ENCODE measurements at regions not wholly inside any gene's neighbourhood (a gene's known extent, or its start where the extent isn't known, plus 50 kb on each side); places are given as distances from the start of the nearest gene placed in this dataset.

- TF ChIP-seq, protein P1, sequence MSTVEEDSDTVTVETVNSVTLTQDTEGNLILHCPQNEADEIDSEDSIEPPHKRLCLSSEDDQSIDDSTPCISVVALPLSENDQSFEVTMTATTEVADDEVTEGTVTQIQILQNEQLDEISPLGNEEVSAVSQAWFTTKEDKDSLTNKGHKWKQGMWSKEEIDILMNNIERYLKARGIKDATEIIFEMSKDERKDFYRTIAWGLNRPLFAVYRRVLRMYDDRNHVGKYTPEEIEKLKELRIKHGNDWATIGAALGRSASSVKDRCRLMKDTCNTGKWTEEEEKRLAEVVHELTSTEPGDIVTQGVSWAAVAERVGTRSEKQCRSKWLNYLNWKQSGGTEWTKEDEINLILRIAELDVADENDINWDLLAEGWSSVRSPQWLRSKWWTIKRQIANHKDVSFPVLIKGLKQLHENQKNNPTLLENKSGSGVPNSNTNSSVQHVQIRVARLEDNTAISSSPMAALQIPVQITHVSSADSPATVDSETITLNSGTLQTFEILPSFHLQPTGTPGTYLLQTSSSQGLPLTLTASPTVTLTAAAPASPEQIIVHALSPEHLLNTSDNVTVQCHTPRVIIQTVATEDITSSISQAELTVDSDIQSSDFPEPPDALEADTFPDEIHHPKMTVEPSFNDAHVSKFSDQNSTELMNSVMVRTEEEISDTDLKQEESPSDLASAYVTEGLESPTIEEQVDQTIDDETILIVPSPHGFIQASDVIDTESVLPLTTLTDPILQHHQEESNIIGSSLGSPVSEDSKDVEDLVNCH (CRISPR knock-in tag; IDR thresholded peaks at IDR 0.05) = no peak
- TF ChIP-seq REL (CRISPR knock-in tag; conservative IDR thresholded peaks at IDR 0.05) = no peak
Measured at GRCh38 chr4:126087101-126087500, 772.3 kb downstream of the FAT4 start (continued).

- no peak overlapping the region for H3K27ac ChIP-seq (ENCODE audit: extremely low read length, insufficient read depth, low read length)
- H3K9me3 ChIP-seq (ENCODE audit: low read length) = no peaks in the 10 kb centered on the region
- FAIRE-seq (no peak), ATAC-seq (no peak), DNase-seq (ENCODE audit: low spot score) (no peak)
- CTCF ChIA-PET (ENCODE audit: low intra/inter-chr PET ratio, low total read pairs) = no interaction called here
- H3K4me1 ChIP-seq (ENCODE audit: insufficient read depth, low read length) = no peaks in the 10 kb centered on the region
- no peak overlapping the region for H2AFZ ChIP-seq (ENCODE audit: low read length)
- H3K36me3 ChIP-seq (replicated peaks in 1 of 2; ENCODE audit: control insufficient read depth in 1 of 2, insufficient read depth in 2 of 2, low read length in 2 of 2) = no peaks in the 10 kb centered on the region
- no peaks in the 10 kb centered on the region for H3K79me2 ChIP-seq (ENCODE audit: insufficient read depth, low read length)
- 17% methylated on average over 4 of the region's 4 CpGs for WGBS (ENCODE audit: low lambda C conversion rate)
- no TSS peak for BruUV-seq (replicated peaks)
- intact Hi-C loops (cut with micrococcal nuclease; ENCODE audit: unreplicated experiment) = no loop called here
- H3K9ac ChIP-seq (ENCODE audit: insufficient read depth, low read depth, low read length) = no peak overlapping the region
- POLR2A ChIA-PET = no interaction called here
- no peak overlapping the region for H3K4me2 ChIP-seq (ENCODE audit: low read depth, low read length)
- H4K20me1 ChIP-seq (ENCODE audit: insufficient read depth, low read length) = no peaks in the 10 kb centered on the region
- H3K4me3 ChIP-seq (replicated peaks in 1 of 3; ENCODE audit: insufficient read depth in 1 of 3, low read depth in 2 of 3, low read length in 3 of 3) = no peak overlapping the region
- no peaks in the 10 kb centered on the region for H3K27me3 ChIP-seq (ENCODE audit: control insufficient read depth in 1 of 2, insufficient read depth in 2 of 2, low read length in 2 of 2)
- in situ Hi-C loops (cut with HindIII; ENCODE audit: extremely low pct_ligation_motif_present, low pct_unique_long_range_greater_than_20kb) = no loop called here
- TF ChIP-seq ZNF713 (CRISPR knock-in tag; IDR thresholded peaks at IDR 0.05) (no peak), HMGXB4 (CRISPR knock-in tag; IDR thresholded peaks at IDR 0.05; ENCODE audit: borderline replicate concordance in 1 of 2, low read depth in 1 of 2) (no peak), GPN1 (CRISPR knock-in tag; IDR thresholded peaks at IDR 0.05; ENCODE audit: borderline replicate concordance) (no peak), RAD51 (IDR thresholded peaks at IDR 0.05; ENCODE audit: borderline replicate concordance) (no peak), TCF7L2 (IDR thresholded peaks at IDR 0.05; ENCODE audit: low read depth, low read length) (no peak), ZNF780A (CRISPR knock-in tag; IDR thresholded peaks at IDR 0.05) (no peak), ZNF33B (CRISPR knock-in tag; IDR thresholded peaks at IDR 0.05) (no peak), MAF1 (CRISPR knock-in tag; IDR thresholded peaks at IDR 0.05; ENCODE audit: borderline replicate concordance) (no peak), ZNF326 (CRISPR knock-in tag; IDR thresholded peaks at IDR 0.05; ENCODE audit: borderline replicate concordance) (no peak), ZNF256 (CRISPR knock-in tag; conservative IDR thresholded peaks at IDR 0.05) (no peak), ASH2L (IDR thresholded peaks at IDR 0.05; ENCODE audit: insufficient read length, low read depth, low read length) (no peak)
- TF ChIP-seq, protein P2, sequence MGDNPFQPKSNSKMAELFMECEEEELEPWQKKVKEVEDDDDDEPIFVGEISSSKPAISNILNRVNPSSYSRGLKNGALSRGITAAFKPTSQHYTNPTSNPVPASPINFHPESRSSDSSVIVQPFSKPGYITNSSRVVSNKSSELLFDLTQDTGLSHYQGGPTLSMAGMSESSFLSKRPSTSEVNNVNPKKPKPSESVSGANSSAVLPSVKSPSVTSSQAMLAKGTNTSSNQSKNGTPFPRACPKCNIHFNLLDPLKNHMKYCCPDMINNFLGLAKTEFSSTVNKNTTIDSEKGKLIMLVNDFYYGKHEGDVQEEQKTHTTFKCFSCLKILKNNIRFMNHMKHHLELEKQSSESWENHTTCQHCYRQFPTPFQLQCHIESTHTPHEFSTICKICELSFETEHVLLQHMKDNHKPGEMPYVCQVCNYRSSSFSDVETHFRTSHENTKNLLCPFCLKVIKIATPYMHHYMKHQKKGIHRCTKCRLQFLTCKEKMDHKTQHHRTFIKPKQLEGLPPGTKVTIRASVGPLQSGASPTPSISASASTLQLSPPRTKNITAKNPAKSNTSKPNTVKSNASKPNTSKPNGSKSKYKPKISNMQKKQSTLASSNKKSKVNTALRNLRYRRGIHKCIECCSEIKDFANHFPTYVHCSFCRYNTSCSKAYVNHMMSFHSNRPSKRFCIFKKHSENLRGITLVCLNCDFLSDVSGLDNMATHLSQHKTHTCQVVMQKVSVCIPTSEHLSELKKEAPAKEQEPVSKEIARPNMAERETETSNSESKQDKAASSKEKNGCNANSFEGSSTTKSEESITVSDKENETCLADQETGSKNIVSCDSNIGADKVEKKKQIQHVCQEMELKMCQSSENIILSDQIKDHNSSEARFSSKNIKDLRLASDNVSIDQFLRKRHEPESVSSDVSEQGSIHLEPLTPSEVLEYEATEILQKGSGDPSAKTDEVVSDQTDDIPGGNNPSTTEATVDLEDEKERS (CRISPR knock-in tag; IDR thresholded peaks at IDR 0.05) = no peak
- TF ChIP-seq, protein P3, sequence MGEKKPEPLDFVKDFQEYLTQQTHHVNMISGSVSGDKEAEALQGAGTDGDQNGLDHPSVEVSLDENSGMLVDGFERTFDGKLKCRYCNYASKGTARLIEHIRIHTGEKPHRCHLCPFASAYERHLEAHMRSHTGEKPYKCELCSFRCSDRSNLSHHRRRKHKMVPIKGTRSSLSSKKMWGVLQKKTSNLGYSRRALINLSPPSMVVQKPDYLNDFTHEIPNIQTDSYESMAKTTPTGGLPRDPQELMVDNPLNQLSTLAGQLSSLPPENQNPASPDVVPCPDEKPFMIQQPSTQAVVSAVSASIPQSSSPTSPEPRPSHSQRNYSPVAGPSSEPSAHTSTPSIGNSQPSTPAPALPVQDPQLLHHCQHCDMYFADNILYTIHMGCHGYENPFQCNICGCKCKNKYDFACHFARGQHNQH (CRISPR knock-in tag; IDR thresholded peaks at IDR 0.05) = no peak
Measured at GRCh38 chr4:126097155-126097799, 782.5 kb downstream of the FAT4 start.
